GM12875 (cell line): ENCODE measurements at regions not wholly inside any gene's neighbourhood (a gene's known extent, or its start where the extent isn't known, plus 50 kb on each side); places are given as distances from the start of the nearest gene placed in this dataset.
"Not testable (repeated sequence)": the region's sequence is repeated elsewhere in the genome, so short reads cannot be mapped to it uniquely, and the experiment has no call there.

Experiments used
- H3K4me3 ChIP-seq: one replicate; pipeline ENCODE4 v1.5.1; 2011; ENCODE audit warnings: low read depth, low read length, control low read depth
- CTCF ChIP-seq: IDR thresholded peaks from 2 replicates; pipeline ENCODE4 v1.5.1; 2011; ENCODE audit warnings: low read depth, mild to moderate bottlenecking, control low read depth, inconsistent platforms, low read length, moderate library complexity, borderline replicate concordance; ENCODE audit not compliant: insufficient read depth

GRCh38 chr7:69374044-69374425 lies 224.2 kb upstream of the AUTS2 start:
- no peak overlapping the region for H3K4me3 ChIP-seq
- no peak for TF ChIP-seq CTCF

- H3K4me3 ChIP-seq: no peak overlapping the region
- TF ChIP-seq CTCF: no peak
Observed at GRCh38 chr7:69377191-69377590, 221.1 kb upstream of the AUTS2 start.

GRCh38 chr7:69388452-69389137 lies 209.7 kb upstream of the AUTS2 start:
- H3K4me3 ChIP-seq: no peak overlapping the region
- no peak for TF ChIP-seq CTCF

GRCh38 chr7:69389216-69389615 lies 209.1 kb upstream of the AUTS2 start:
- H3K4me3 ChIP-seq: no peak overlapping the region
- TF ChIP-seq CTCF: no peak

- H3K4me3 ChIP-seq: not testable (repeated sequence)
Observed at GRCh38 chr7:69393912-69394311, 204.4 kb upstream of the AUTS2 start.

GRCh38 chr7:69395061-69395714 lies 203.1 kb upstream of the AUTS2 start:
- no peak overlapping the region for H3K4me3 ChIP-seq
- TF ChIP-seq CTCF: no peak

GRCh38 chr7:69398986-69399385 lies 199.3 kb upstream of the AUTS2 start:
- TF ChIP-seq CTCF: no peak
- H3K4me3 ChIP-seq: no peak overlapping the region
